GM18861 (cell line): ENCODE measurements at regions not wholly inside any gene's neighbourhood (a gene's known extent, or its start where the extent isn't known, plus 50 kb on each side); places are given as distances from the start of the nearest gene placed in this dataset.

Experiments used
- ATAC-seq: cut with Tn5 transposase; IDR thresholded peaks from one replicate; pipeline ENCODE4 v1.9.1; 2021; ENCODE audit not compliant: unreplicated experiment

GRCh38 chr1:226816576-226816975 is 53.8 kb upstream of the PSEN2 start:
- no peak for ATAC-seq

- ATAC-seq: no peak
Observed at GRCh38 chr1:226814751-226815537, 55.5 kb upstream of the PSEN2 start.

GRCh38 chr1:226813671-226814591 is 56.5 kb upstream of the PSEN2 start:
- ATAC-seq: no peak

GRCh38 chr1:226810681-226811080 is 59.7 kb upstream of the PSEN2 start:
- no peak for ATAC-seq

- ATAC-seq: no peak
Observed at GRCh38 chr1:226809785-226810571, 60.4 kb upstream of the PSEN2 start.

- ATAC-seq: no peak
Observed at GRCh38 chr1:226808501-226808900, 61.9 kb upstream of the PSEN2 start.

GRCh38 chr1:226806988-226807387 is 63.4 kb upstream of the PSEN2 start:
- no peak for ATAC-seq

GRCh38 chr1:226804907-226805759 is 65.3 kb upstream of the PSEN2 start:
- ATAC-seq: no peak

GRCh38 chr1:226800763-226801380 is 61.8 kb upstream of the ITPKB start:
- ATAC-seq: no peak

- no peak for ATAC-seq
Observed at GRCh38 chr1:226799634-226800281, 60.7 kb upstream of the ITPKB start.

- ATAC-seq: peak; percentile 79
Observed at GRCh38 chr1:226798427-226799411, 59.6 kb upstream of the ITPKB start.

GRCh38 chr1:226797151-226797550 is 58.1 kb upstream of the ITPKB start:
- ATAC-seq: no peak

- no peak for ATAC-seq
Observed at GRCh38 chr1:226793620-226794276, 54.7 kb upstream of the ITPKB start.

GRCh38 chr1:226792368-226792767 is 53.3 kb upstream of the ITPKB start:
- ATAC-seq: no peak

GRCh38 chr1:226790545-226791181 is 51.6 kb upstream of the ITPKB start:
- ATAC-seq: no peak

GRCh38 chr1:226788965-226789364 is 49.9 kb upstream of the ITPKB start:
- ATAC-seq: no peak
